Neuronal stem cell (in vitro differentiated cells): ENCODE measurements at regions not wholly inside any gene's neighbourhood (a gene's known extent, or its start where the extent isn't known, plus 50 kb on each side); places are given as distances from the start of the nearest gene placed in this dataset.

Experiments
- DNase-seq: peaks from one replicate; pipeline ENCODE4 v3.0.0-alpha.2; 2013; ENCODE audit warnings: low spot score
- H2AFZ ChIP-seq: one replicate; pipeline ENCODE4 v1.6.1; 2013; ENCODE audit warnings: mild to moderate bottlenecking, low read length, inconsistent platforms
- H2AK5ac ChIP-seq: 2 replicates; pipeline ENCODE4 v1.6.1; 2013; ENCODE audit warnings: low read depth, mild to moderate bottlenecking, inconsistent platforms, low read length, moderate library complexity, mixed read lengths
- H2BK120ac ChIP-seq: 2 replicates; pipeline ENCODE4 v1.6.1; 2013; ENCODE audit warnings: low read depth, mild to moderate bottlenecking, inconsistent platforms, low read length, moderate library complexity, mixed read lengths
- H2BK12ac ChIP-seq: one replicate; pipeline ENCODE4 v1.6.1; 2013; ENCODE audit warnings: low read length, inconsistent platforms
- H2BK15ac ChIP-seq: 2 replicates; pipeline ENCODE4 v1.6.1; 2013; ENCODE audit warnings: mild to moderate bottlenecking, low read length, inconsistent platforms, mixed read lengths
- H2BK5ac ChIP-seq: one replicate; pipeline ENCODE4 v1.6.1; 2013; ENCODE audit warnings: inconsistent platforms, mild to moderate bottlenecking, low read length, moderate library complexity
- H3K14ac ChIP-seq: one replicate; pipeline ENCODE4 v1.6.1; 2013; ENCODE audit warnings: low read length, inconsistent platforms
- H3K18ac ChIP-seq: 2 replicates; pipeline ENCODE4 v1.6.1; 2013; ENCODE audit warnings: low read length, inconsistent platforms
- H3K23ac ChIP-seq: 2 replicates; pipeline ENCODE4 v1.6.1; 2013; ENCODE audit warnings: low read depth, mild to moderate bottlenecking, mixed read lengths, low read length, inconsistent platforms; ENCODE audit not compliant: poor library complexity
- H3K27ac ChIP-seq: replicated peaks from 3 replicates; pipeline ENCODE4 v1.5.1; 2013; ENCODE audit warnings: low read length, inconsistent platforms
- H3K27me3 ChIP-seq, 3 experiments: 2 replicates each; pipeline ENCODE4 v1.6.1; 2013; ENCODE audit warnings: low read length in 3 of 3, mild to moderate bottlenecking in 2 of 3, inconsistent platforms in 1 of 3, low read depth in 1 of 3, mixed read lengths in 1 of 3, moderate library complexity in 1 of 3; ENCODE audit not compliant: control insufficient read depth in 3 of 3, insufficient read depth in 3 of 3
- H3K36me3 ChIP-seq, 2 donors: replicated peaks in 1 of 2; 2 replicates each; pipeline ENCODE4 v1.6.1; 2013; ENCODE audit warnings: low read length in 2 of 2; ENCODE audit not compliant: control insufficient read depth in 2 of 2, insufficient read depth in 2 of 2
- H3K4ac ChIP-seq: 2 replicates; pipeline ENCODE4 v1.6.1; 2013; ENCODE audit warnings: inconsistent platforms, mild to moderate bottlenecking, low read length, moderate library complexity
- H3K4me1 ChIP-seq, 2 donors: 1 replicate in 1 of 2; 2 replicates in 1 of 2; pipeline ENCODE4 v1.6.1; 2013; ENCODE audit warnings: low read length in 2 of 2, low read depth in 1 of 2; ENCODE audit not compliant: control insufficient read depth in 2 of 2, insufficient read depth in 1 of 2
- H3K4me2 ChIP-seq: one replicate; pipeline ENCODE4 v1.6.1; 2013; ENCODE audit warnings: mild to moderate bottlenecking, low read length, inconsistent platforms; ENCODE audit not compliant: insufficient read depth, poor library complexity, severe bottlenecking
- H3K4me3 ChIP-seq, 2 donors: 2 replicates each; pipeline ENCODE4 v1.5.1; 2013; ENCODE audit warnings: low read length in 2 of 2, mild to moderate bottlenecking in 2 of 2, inconsistent platforms in 1 of 2, moderate library complexity in 1 of 2
- H3K79me1 ChIP-seq: one replicate; pipeline ENCODE4 v1.6.1; 2013; ENCODE audit warnings: low read depth, mild to moderate bottlenecking, inconsistent platforms, low read length, moderate library complexity
- H3K9ac ChIP-seq: one replicate; pipeline ENCODE4 v1.6.1; 2013; ENCODE audit warnings: mild to moderate bottlenecking, low read depth, low read length, inconsistent platforms; ENCODE audit not compliant: poor library complexity
- H3K9me3 ChIP-seq, 2 donors: replicated peaks in 1 of 2; 2 replicates each; pipeline versions ENCODE3 to v1.6.1; 2013; ENCODE audit warnings: low read length in 2 of 2, mild to moderate bottlenecking in 2 of 2, inconsistent platforms in 1 of 2, low read depth in 1 of 2, mixed read lengths in 1 of 2, moderate library complexity in 1 of 2; ENCODE audit not compliant: control insufficient read depth in 2 of 2, insufficient read depth in 1 of 2
- H4K8ac ChIP-seq: one replicate; pipeline ENCODE4 v1.6.1; 2013; ENCODE audit warnings: low read depth, mild to moderate bottlenecking, inconsistent platforms, low read length, moderate library complexity
- H4K91ac ChIP-seq: one replicate; pipeline ENCODE4 v1.6.1; 2013; ENCODE audit warnings: low read length, low read depth, mild to moderate bottlenecking, inconsistent platforms; ENCODE audit not compliant: poor library complexity
- WGBS, 2 donors: extraction: QIAGEN DNeasy Blood & Tissue Kit; methylation state at CpG; one replicate each; pipeline ENCODE4 v1.1.7; 2013; ENCODE audit warnings: missing lambda C conversion rate in 2 of 2, mixed read lengths in 1 of 2; ENCODE audit not compliant: insufficient read length in 2 of 2, insufficient replicate concordance in 1 of 2; ENCODE audit errors: extremely low coverage in 2 of 2; 5-methylcytosine and 5-hydroxymethylcytosine counted together

- Histone ChIP-seq H3K27ac (no peak overlapping the region), H3K36me3 (no peaks in the 10 kb centered on the region), H3K27me3 (no peaks in the 10 kb centered on the region), H3K79me1 (no peaks in the 10 kb centered on the region), H4K8ac (no peak overlapping the region), H3K4me1 (no peaks in the 10 kb centered on the region), H4K91ac (no peak overlapping the region), H3K14ac (no peak overlapping the region), H3K9ac (no peak overlapping the region), H3K4me3 (no peak overlapping the region), H2BK120ac (no peak overlapping the region), H2BK12ac (no peak overlapping the region), H3K4me2 (no peak overlapping the region), H2AFZ (no peak overlapping the region), H3K18ac (no peak overlapping the region), H2AK5ac (no peak overlapping the region), H3K4ac (no peak overlapping the region), H2BK15ac (no peak overlapping the region), H3K9me3 (no peaks in the 10 kb centered on the region), H2BK5ac (no peak overlapping the region), H3K23ac (no peak overlapping the region)
- no peak for DNase-seq
- WGBS, 2 donors = no CpG with 5 or more reads among the region's 1 CpG
Measured at GRCh38 chr6:40056865-40057264, 122.6 kb upstream of the MOCS1 start.

GRCh38 chr6:40054602-40055001 lies 120.3 kb upstream of the MOCS1 start:
- no peak overlapping the region for H3K18ac ChIP-seq
- no peak overlapping the region for H2BK15ac ChIP-seq
- no peaks in the 10 kb centered on the region for H3K27me3 ChIP-seq
- H2AK5ac ChIP-seq = no peak overlapping the region
- no peak overlapping the region for H3K4me2 ChIP-seq
- H3K9ac ChIP-seq = no peak overlapping the region
- H3K79me1 ChIP-seq = no peaks in the 10 kb centered on the region
- no peak overlapping the region for H3K14ac ChIP-seq
- no peak overlapping the region for H2BK5ac ChIP-seq
- no peak overlapping the region for H3K23ac ChIP-seq
- H3K27ac ChIP-seq = no peak overlapping the region
- H2BK12ac ChIP-seq = no peak overlapping the region
- no peaks in the 10 kb centered on the region for H3K9me3 ChIP-seq
- no peak for DNase-seq
- H3K36me3 ChIP-seq = no peaks in the 10 kb centered on the region
- no peak overlapping the region for H4K91ac ChIP-seq
- no peak overlapping the region for H4K8ac ChIP-seq
- no peak overlapping the region for H3K4ac ChIP-seq
- no peak overlapping the region for H2BK120ac ChIP-seq
- H3K4me3 ChIP-seq = no peak overlapping the region
- no peaks in the 10 kb centered on the region for H3K4me1 ChIP-seq
- H2AFZ ChIP-seq = no peak overlapping the region

- Histone ChIP-seq H2BK12ac (no peak overlapping the region), H3K9me3 (no peaks in the 10 kb centered on the region), H3K9ac (no peak overlapping the region), H2AK5ac (no peak overlapping the region), H3K79me1 (no peaks in the 10 kb centered on the region), H3K4me3 (no peak overlapping the region), H3K4me1 (no peaks in the 10 kb centered on the region), H3K4me2 (no peak overlapping the region), H3K27me3 (no peaks in the 10 kb centered on the region), H4K91ac (no peak overlapping the region), H4K8ac (no peak overlapping the region), H3K36me3 (no peaks in the 10 kb centered on the region), H3K4ac (no peak overlapping the region), H3K23ac (no peak overlapping the region), H2BK15ac (no peak overlapping the region), H2BK5ac (no peak overlapping the region), H2BK120ac (no peak overlapping the region), H3K14ac (no peak overlapping the region), H3K27ac (no peak overlapping the region), H2AFZ (no peak overlapping the region), H3K18ac (no peak overlapping the region)
- WGBS, 2 donors = no CpG with 5 or more reads among the region's 2 CpGs
- no peak for DNase-seq
Measured at GRCh38 chr6:40054186-40054585, 119.9 kb upstream of the MOCS1 start.

- no peak overlapping the region for H3K18ac ChIP-seq
- H3K4ac ChIP-seq = no peak overlapping the region
- no peak overlapping the region for H4K8ac ChIP-seq
- no peak overlapping the region for H2BK120ac ChIP-seq
- no peaks in the 10 kb centered on the region for H3K4me1 ChIP-seq
- no peak overlapping the region for H3K27ac ChIP-seq
- no peaks in the 10 kb centered on the region for H3K79me1 ChIP-seq
- H3K27me3 ChIP-seq = peaks cover 0 to 10% (median 0%) of the 10 kb centered on the region in 3 experiments
- no peaks in the 10 kb centered on the region for H3K36me3 ChIP-seq
- no CpG with 5 or more reads among the region's 4 CpGs for whole genome bisulfite sequencing, 2 donors
- H2AK5ac ChIP-seq = no peak overlapping the region
- no peak overlapping the region for H3K4me3 ChIP-seq
- H3K9ac ChIP-seq = no peak overlapping the region
- no peak overlapping the region for H3K4me2 ChIP-seq
- H3K23ac ChIP-seq = no peak overlapping the region
- DNase-seq = no peak
- H2BK5ac ChIP-seq = no peak overlapping the region
- no peak overlapping the region for H2BK15ac ChIP-seq
- H4K91ac ChIP-seq = no peak overlapping the region
- no peaks in the 10 kb centered on the region for H3K9me3 ChIP-seq
- no peak overlapping the region for H2AFZ ChIP-seq
- no peak overlapping the region for H2BK12ac ChIP-seq
- H3K14ac ChIP-seq = no peak overlapping the region
Measured at GRCh38 chr6:40049128-40049527, 114.9 kb upstream of the MOCS1 start.
